GM10266 (cell line): ENCODE measurements at regions not wholly inside any gene's neighbourhood (a gene's known extent, or its start where the extent isn't known, plus 50 kb on each side); places are given as distances from the start of the nearest gene placed in this dataset.
"Not testable (repeated sequence)": the region's sequence is repeated elsewhere in the genome, so short reads cannot be mapped to it uniquely, and the experiment has no call there.

Experiments
- DNase-seq: peaks from one replicate; pipeline ENCODE4 v3.0.0; 2012; ENCODE audit errors: extremely low spot score
- CTCF ChIP-seq: IDR thresholded peaks from 2 replicates; pipeline ENCODE4 v1.5.1; 2012; ENCODE audit warnings: mild to moderate bottlenecking, low read depth; ENCODE audit not compliant: control insufficient read depth, insufficient read depth; ENCODE audit errors: missing control alignments

- no peak for DNase-seq
- TF ChIP-seq CTCF, result no peak
These were observed 112.1 kb upstream of the SERPINE2 start for GRCh38 chr2:224151161-224151560.

DNA sequence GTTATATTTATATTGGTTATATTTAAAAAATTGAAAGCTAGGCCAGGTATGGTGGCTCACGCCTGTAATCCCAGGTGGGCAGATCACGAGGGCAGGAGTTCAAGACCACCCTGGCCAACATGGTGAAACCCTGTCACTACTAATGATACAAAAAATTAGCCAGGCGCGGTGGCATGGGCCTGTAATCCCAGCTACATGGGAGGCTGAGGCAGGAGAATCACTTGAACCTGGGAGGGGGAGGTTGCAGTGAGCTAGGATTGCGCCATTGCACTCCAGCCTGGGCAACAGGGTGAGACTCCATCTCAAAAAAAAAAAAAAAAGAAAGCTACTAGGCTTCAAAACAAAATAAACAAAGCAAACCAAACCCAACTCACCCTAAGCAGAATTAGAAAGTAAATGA is 109.0 kb upstream of the SERPINE2 start:
- not testable (repeated sequence) for DNase-seq

DNA sequence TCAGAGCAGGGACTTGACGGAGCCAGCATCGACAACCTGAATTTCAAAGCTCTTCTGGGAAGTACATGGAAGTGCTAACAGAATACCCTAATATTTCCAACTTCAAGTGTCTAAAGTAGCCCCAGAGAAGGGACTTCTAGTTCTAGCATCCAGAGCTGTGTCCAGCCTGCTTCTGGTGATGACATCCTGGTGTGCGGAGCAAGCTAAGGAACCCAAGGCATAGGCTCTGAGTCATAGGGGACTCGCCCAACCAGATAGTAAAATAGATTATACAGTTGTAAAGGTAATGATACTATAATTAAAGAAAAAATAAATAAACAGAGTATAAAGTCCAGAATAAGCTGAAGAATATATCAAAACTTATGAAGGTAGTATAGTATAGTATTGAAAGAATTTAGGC is 108.1 kb upstream of the SERPINE2 start:
- DNase-seq, result no peak
- TF ChIP-seq CTCF, result no peak

DNA sequence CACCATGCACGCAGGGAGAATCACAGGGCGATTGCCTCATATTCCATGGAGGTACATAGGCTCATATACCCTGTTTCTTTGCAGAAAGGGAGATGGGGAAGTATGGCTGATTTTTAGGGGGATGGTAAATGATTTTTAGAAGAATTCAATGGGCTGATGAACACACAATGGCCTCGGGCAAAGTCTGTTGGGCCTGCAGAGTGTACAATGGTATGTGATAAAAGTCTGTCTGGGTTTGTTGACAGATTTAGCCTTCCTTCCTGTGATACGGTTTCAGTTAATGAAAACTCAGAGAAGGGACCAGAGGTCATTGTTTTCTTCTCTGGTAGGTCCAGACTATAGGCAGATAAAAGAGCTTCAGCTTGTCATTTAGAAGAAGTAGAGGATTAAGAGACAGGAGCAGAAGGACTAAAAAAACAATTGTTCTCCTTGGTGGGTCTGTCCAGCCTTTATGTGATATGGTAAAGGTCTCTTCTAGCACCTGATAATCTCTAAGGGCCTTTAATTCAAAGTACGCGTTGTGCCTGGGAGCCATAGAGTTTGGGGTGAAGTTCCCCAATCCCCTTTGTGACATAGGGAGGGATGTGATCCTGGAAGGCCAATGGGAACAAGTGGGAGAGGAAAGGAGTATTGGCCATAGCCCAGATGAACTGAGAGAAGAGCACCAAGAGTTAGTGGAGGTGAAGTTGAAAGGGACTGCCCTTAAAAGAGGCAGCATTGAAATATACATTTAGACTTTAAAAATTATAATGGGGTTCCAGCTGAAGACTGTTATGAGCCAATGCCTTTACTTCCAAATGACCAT is 107.5 kb upstream of the SERPINE2 start:
- DNase-seq, result no peak
- TF ChIP-seq CTCF, result no peak

- TF ChIP-seq CTCF, result no peak
- no peak for DNase-seq
These were observed 106.8 kb upstream of the SERPINE2 start for GRCh38 chr2:224145751-224146355.

GRCh38 chr2:224143526-224143925 is 104.4 kb upstream of the SERPINE2 start:
- TF ChIP-seq CTCF, result no peak
- DNase-seq, result no peak

DNA sequence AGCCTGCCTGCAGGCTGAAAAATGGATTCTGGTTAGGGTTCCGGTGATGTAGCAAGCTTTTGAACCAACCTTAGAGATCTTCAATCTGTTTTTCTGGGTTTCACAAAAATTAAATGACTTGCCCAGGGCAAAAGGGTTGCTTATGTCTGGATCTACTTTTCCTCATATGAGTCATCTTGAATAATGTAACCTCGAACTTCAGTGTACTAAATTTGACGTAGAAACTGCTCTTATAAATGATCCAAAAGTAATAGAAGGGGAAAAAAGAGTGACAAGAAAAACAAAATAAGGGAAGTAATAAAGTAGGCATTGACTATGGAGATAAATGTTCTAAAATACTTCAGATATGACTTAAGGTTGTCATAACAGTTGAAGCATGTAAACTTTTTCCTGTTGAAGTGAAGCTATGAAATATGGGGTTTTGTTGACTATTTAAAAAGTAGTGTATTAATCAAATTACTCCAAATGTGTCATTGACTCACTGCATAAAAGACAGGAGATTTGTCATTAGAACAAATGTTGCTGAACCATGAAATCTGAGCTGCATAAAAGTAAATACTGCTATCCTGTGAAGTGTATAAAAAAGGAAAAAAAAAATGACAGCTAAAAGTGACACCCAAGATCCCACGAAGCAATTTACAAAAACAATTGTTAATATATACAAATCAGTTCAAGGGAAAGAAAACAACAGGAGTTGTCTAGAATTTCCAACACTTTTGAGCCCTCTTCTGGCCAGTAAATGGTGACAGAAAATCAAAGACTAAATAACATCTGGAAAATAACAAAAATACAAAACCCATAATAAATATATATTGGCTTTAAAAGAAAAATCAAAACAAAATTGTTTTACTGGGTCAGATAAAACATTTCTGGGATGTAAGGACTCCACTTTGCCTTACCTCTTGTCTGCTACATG is 103.6 kb upstream of the SERPINE2 start:
- DNase-seq, result no peak
- TF ChIP-seq CTCF, result no peak
